SU-DHL-6 (cell line): ENCODE measurements at regions not wholly inside any gene's neighbourhood (a gene's known extent, or its start where the extent isn't known, plus 50 kb on each side); places are given as distances from the start of the nearest gene placed in this dataset.

Source experiments
- EZH2phosphoT487 ChIP-seq: fragments of 200-600 bp; sonication (generic), shearing (Covaris generic); conservative IDR thresholded peaks from 2 replicates; pipeline ENCODE4 v1.6.1; 2018; ENCODE audit warnings: mild to moderate bottlenecking, antibody characterized with exemption, low read length, moderate library complexity, mixed read lengths
- TF ChIP-seq, protein P1 (sequence below): fragments of 200-600 bp; sonication (generic); IDR thresholded peaks from one replicate; pipeline ENCODE4 v1.5.1; 2017; ENCODE audit warnings: antibody characterized with exemption, mild to moderate bottlenecking, low read length, moderate library complexity; ENCODE audit not compliant: insufficient read depth, poor library complexity, severe bottlenecking

- TF ChIP-seq, protein P1, sequence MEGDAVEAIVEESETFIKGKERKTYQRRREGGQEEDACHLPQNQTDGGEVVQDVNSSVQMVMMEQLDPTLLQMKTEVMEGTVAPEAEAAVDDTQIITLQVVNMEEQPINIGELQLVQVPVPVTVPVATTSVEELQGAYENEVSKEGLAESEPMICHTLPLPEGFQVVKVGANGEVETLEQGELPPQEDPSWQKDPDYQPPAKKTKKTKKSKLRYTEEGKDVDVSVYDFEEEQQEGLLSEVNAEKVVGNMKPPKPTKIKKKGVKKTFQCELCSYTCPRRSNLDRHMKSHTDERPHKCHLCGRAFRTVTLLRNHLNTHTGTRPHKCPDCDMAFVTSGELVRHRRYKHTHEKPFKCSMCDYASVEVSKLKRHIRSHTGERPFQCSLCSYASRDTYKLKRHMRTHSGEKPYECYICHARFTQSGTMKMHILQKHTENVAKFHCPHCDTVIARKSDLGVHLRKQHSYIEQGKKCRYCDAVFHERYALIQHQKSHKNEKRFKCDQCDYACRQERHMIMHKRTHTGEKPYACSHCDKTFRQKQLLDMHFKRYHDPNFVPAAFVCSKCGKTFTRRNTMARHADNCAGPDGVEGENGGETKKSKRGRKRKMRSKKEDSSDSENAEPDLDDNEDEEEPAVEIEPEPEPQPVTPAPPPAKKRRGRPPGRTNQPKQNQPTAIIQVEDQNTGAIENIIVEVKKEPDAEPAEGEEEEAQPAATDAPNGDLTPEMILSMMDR: no peak
- TF ChIP-seq EZH2phosphoT487: no peak
Observed at GRCh38 chr9:107792006-107792405, 302.4 kb upstream of the KLF4 start.
